Aorta (tissue), 5 donors: ENCODE measurements at regions not wholly inside any gene's neighbourhood (a gene's known extent, or its start where the extent isn't known, plus 50 kb on each side); places are given as distances from the start of the nearest gene placed in this dataset.
A peak's percentile ranks its signal among the peaks of the same experiment; 100 is the strongest.

Experiments
- ATAC-seq: fragments of 200-7000 bp; cut with Tn5 transposase; one replicate; pipeline ENCODE4 v1.9.1; 2022; ENCODE audit warnings: moderate library complexity; ENCODE audit not compliant: low FRiP score
- DNase-seq, 2 donors: peaks; one replicate each; pipeline ENCODE4 v3.0.0-alpha.2; 2020
- H3K27ac ChIP-seq, 2 donors: one replicate each; pipeline ENCODE4 v1.5.1; 2013; ENCODE audit warnings: low read length in 2 of 2, mild to moderate bottlenecking in 2 of 2, moderate library complexity in 2 of 2, control low read depth in 1 of 2, inconsistent platforms in 1 of 2, low read depth in 1 of 2
- H3K27me3 ChIP-seq, 2 donors: one replicate each; pipeline ENCODE4 v1.6.1; 2013; ENCODE audit warnings: control low read depth in 1 of 2, low read length in 1 of 2, mild to moderate bottlenecking in 1 of 2, moderate library complexity in 1 of 2; ENCODE audit not compliant: insufficient read depth in 2 of 2, control insufficient read depth in 1 of 2
- H3K36me3 ChIP-seq, 2 donors: one replicate each; pipeline ENCODE4 v1.6.1; 2013; ENCODE audit warnings: control low read depth in 1 of 2, low read length in 1 of 2, mild to moderate bottlenecking in 1 of 2; ENCODE audit not compliant: insufficient read depth in 2 of 2, control insufficient read depth in 1 of 2
- H3K4me1 ChIP-seq, 2 donors: one replicate each; pipeline ENCODE4 v1.6.1; 2013; ENCODE audit warnings: low read length in 2 of 2, control low read depth in 1 of 2, mild to moderate bottlenecking in 1 of 2, moderate library complexity in 1 of 2; ENCODE audit not compliant: insufficient read depth in 2 of 2, control insufficient read depth in 1 of 2
- H3K4me3 ChIP-seq, 2 donors: one replicate each; pipeline ENCODE4 v1.5.1; 2013; ENCODE audit warnings: low read length in 2 of 2, control low read depth in 1 of 2, mild to moderate bottlenecking in 1 of 2
- H3K9me3 ChIP-seq: one replicate; pipeline ENCODE4 v1.6.1; 2013; ENCODE audit warnings: mild to moderate bottlenecking, low read length; ENCODE audit not compliant: control insufficient read depth
- WGBS, 2 donors: extraction: QIAGEN DNeasy Blood & Tissue Kit; methylation state at CpG; one replicate each; pipeline ENCODE4 v1.1.7; 2013; 5-methylcytosine and 5-hydroxymethylcytosine counted together
- intact Hi-C, 2 donors: fragments of 100-400 bp; cut with DNase I; formaldehyde crosslinking; loops; one replicate each; pipeline versions ENCODE4 v1.14.2 to v1.15.0; 2022
- donor health status: healthy with polysubstance abuse.
- donor health status: Bipolar disorder and iron deficiency.
- donor health status: DM: no; HTN: no; CAD: no.
- donor health status: DM: no; HTN: no; CAD: no.
- donor health status: DM: yes; HTN: yes; CAD: no.

DNA sequence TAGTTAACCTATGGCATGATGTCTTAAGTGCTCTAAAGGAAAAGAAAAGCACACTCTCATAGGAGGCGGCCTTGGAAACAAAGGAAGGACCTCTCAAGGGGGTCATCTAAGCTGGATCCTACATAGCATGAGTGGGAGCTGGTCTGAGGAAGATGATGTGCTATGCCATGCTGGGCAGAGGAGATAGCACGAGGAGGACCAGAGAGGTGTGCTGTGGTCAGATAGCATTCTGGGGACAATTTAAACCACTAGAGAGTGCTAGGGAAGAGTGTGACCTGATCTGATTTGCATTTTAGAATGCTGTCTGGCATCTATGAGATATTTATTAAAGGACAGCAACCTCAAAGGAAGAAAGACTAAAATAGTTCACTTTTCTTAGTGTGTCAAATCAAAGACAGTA, 910.1 kb upstream of the CELF4 start:
- no peak overlapping the region for H3K27ac ChIP-seq
- H3K4me3 ChIP-seq, result no peak overlapping the region
- no peaks in the 10 kb centered on the region for H3K9me3 ChIP-seq
- no peaks in the 10 kb centered on the region for H3K27me3 ChIP-seq
- 83 to 85% methylated on average over 2 of the region's 2 CpGs for WGBS, 2 donors
- H3K36me3 ChIP-seq, result no peaks in the 10 kb centered on the region
- ATAC-seq (no peak), DNase-seq (no peak)
- intact Hi-C loops, result no loop called here
- no peaks in the 10 kb centered on the region for H3K4me1 ChIP-seq

GRCh38 chr18:38473535-38473934, 907.9 kb upstream of the CELF4 start:
- WGBS, 2 donors, result 75 to 82% methylated on average over 2 of the region's 2 CpGs
- Histone ChIP-seq H3K27me3 (no peaks in the 10 kb centered on the region), H3K4me1 (no peaks in the 10 kb centered on the region), H3K4me3 (no peak overlapping the region), H3K9me3 (no peaks in the 10 kb centered on the region), H3K27ac (no peak overlapping the region), H3K36me3 (no peaks in the 10 kb centered on the region)
- ATAC-seq (no peak), DNase-seq (no peak)
- intact Hi-C loops, result no loop called here

DNA sequence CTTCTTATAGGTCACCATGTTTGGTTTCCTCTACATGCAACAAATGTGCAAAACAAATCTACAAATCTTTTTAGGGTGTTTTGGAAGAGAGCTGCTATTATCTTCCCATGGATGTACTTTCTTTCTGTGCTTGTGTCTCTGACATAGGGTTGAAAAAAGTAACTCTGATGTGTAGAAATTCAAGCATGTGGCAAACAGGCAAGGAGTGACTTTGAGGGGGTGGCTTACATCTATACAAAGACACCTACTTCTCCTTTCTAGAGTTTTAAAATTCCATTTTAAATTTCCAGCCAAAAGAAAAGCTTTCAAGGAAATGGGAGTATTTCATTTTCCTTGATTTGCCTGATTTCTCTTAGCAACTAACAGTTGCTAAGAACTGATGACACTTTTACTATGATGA, 904.8 kb upstream of the CELF4 start:
- Histone ChIP-seq H3K36me3 (no peaks in the 10 kb centered on the region), H3K4me1 (no peaks in the 10 kb centered on the region), H3K27me3 (no peaks in the 10 kb centered on the region), H3K9me3 (no peaks in the 10 kb centered on the region), H3K4me3 (no peak overlapping the region), H3K27ac (no peak overlapping the region)
- ATAC-seq (no peak), DNase-seq (no peak)
- intact Hi-C loops, result no loop called here

GRCh38 chr18:38466426-38466825, 900.8 kb upstream of the CELF4 start:
- ATAC-seq, result no peak
- Histone ChIP-seq H3K4me1 (no peaks in the 10 kb centered on the region), H3K9me3 (no peaks in the 10 kb centered on the region), H3K27me3 (no peaks in the 10 kb centered on the region), H3K27ac (no peak overlapping the region), H3K36me3 (no peaks in the 10 kb centered on the region), H3K4me3 (no peak overlapping the region)
- no peak for DNase-seq
- intact Hi-C loops, result no loop called here
- 88 to 89% methylated on average over 2 of the region's 2 CpGs for WGBS, 2 donors

GRCh38 chr18:38464024-38464423, 898.4 kb upstream of the CELF4 start:
- no peaks in the 10 kb centered on the region for H3K27me3 ChIP-seq
- H3K27ac ChIP-seq, result no peak overlapping the region
- H3K4me1 ChIP-seq, result no peaks in the 10 kb centered on the region
- no peaks in the 10 kb centered on the region for H3K36me3 ChIP-seq
- WGBS, 2 donors, result 97% methylated on average over 1 of the region's 1 CpG
- no peaks in the 10 kb centered on the region for H3K9me3 ChIP-seq
- intact Hi-C loops, result no loop called here
- no peak overlapping the region for H3K4me3 ChIP-seq
- no peak for ATAC-seq
- no peak for DNase-seq

- no peaks in the 10 kb centered on the region for H3K4me1 ChIP-seq
- H3K36me3 ChIP-seq, result no peaks in the 10 kb centered on the region
- no peak for DNase-seq
- H3K9me3 ChIP-seq, result no peaks in the 10 kb centered on the region
- intact Hi-C loops, result no loop called here
- H3K27ac ChIP-seq, result no peak overlapping the region
- no peak overlapping the region for H3K4me3 ChIP-seq
- ATAC-seq, result no peak
- no peaks in the 10 kb centered on the region for H3K27me3 ChIP-seq
- 58 to 65% methylated on average over 4 of the region's 4 CpGs for WGBS, 2 donors
Measured at GRCh38 chr18:38460657-38461056, 895.1 kb upstream of the CELF4 start.

- Histone ChIP-seq H3K9me3 (no peaks in the 10 kb centered on the region), H3K27me3 (no peaks in the 10 kb centered on the region), H3K4me3 (no peak overlapping the region), H3K4me1 (no peaks in the 10 kb centered on the region), H3K27ac (no peak overlapping the region), H3K36me3 (no peaks in the 10 kb centered on the region)
- intact Hi-C loops, result loop anchor here in 1 of 2 donors (10.0 kb wide), 1 partner anchor 55 kb away; no protein-coding TSS in a partner anchor
- ATAC-seq, result no peak
- DNase-seq, result no peak
- WGBS, 2 donors, result 20 to 31% methylated on average over 14 of the region's 14 CpGs
Measured at GRCh38 chr18:38459131-38459994, 893.8 kb upstream of the CELF4 start.

DNA sequence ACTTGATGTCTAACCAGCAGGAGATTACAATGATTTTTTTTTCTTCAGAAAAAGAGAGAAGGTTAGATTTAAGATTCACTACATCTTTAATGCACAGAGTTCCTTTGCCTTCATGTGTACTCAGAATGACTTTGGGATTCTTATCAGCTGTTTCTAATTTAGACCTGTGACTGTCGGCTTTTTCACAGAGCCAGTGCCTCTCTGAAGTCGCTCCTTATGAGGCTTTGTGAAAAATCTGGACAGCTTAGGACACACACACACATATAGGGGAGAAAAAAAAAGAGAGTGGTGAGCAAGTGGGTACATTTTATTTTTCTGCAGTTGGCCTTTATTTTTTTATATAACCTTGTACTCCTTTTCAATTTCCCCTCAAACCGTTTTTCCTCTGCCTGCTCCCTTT, 893.1 kb upstream of the CELF4 start:
- Histone ChIP-seq H3K36me3 (no peaks in the 10 kb centered on the region), H3K4me1 (no peaks in the 10 kb centered on the region), H3K9me3 (no peaks in the 10 kb centered on the region), H3K27ac (no peak overlapping the region), H3K4me3 (no peak overlapping the region), H3K27me3 (no peaks in the 10 kb centered on the region)
- intact Hi-C loops, result loop anchor here in 1 of 2 donors (10.0 kb wide), 1 partner anchor 56 kb away; no protein-coding TSS in a partner anchor
- no peak for ATAC-seq
- no peak for DNase-seq
- 14 to 15% methylated on average over 3 of the region's 3 CpGs for WGBS, 2 donors

DNA sequence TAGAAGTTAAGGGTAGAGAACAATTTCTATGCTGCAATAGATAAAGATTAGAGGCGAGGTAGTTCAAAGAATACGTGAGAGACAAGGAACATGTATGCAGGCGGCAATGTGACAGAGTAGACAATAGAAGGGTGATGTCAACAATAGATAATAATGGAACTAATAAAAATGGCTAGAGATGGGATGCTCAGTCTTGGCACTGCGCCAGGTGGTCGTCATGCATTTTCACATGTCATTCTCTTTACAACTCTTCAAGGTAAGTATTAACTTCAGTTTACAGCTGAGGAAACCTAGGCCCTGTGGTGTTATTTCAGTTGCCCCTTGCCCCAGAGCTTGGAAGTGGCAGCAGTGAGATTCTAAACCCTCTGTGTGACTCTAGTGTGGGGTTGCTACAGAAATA, 890.7 kb upstream of the CELF4 start:
- intact Hi-C loops, result loop anchor here in 1 of 2 donors (10.0 kb wide), 1 partner anchor 59 kb away; no protein-coding TSS in a partner anchor
- peak in 1 of 2 donors; percentile 64 for DNase-seq
- Histone ChIP-seq H3K9me3 (no peaks in the 10 kb centered on the region), H3K4me3 (no peak overlapping the region), H3K27ac (no peak overlapping the region), H3K4me1 (no peaks in the 10 kb centered on the region), H3K27me3 (no peaks in the 10 kb centered on the region), H3K36me3 (no peaks in the 10 kb centered on the region)
- whole genome bisulfite sequencing, 2 donors, result 79 to 83% methylated on average over 5 of the region's 5 CpGs
- no peak for ATAC-seq
